HL-60 (cell line): ENCODE measurements at regions not wholly inside any gene's neighbourhood (a gene's known extent, or its start where the extent isn't known, plus 50 kb on each side); places are given as distances from the start of the nearest gene placed in this dataset.
"Not testable (repeated sequence)": the region's sequence is repeated elsewhere in the genome, so short reads cannot be mapped to it uniquely, and the experiment has no call there.

ENCODE experiments used
- DNase-seq, 2 experiments: peaks; one replicate each; pipeline ENCODE4 v3.0.0-alpha.2; 2010 to 2020; ENCODE audit warnings: low read depth in 1 of 2, low spot score in 1 of 2
- H3K27ac ChIP-seq: fragments of 250-450 bp; sonication (Bioruptor Pico); replicated peaks from 2 replicates; pipeline ENCODE4 v1.5.1; 2020; ENCODE audit warnings: mild to moderate bottlenecking, moderate library complexity
- H3K27me3 ChIP-seq: fragments of 250-450 bp; sonication (Bioruptor Pico); 2 replicates; pipeline ENCODE4 v1.5.1; 2021; ENCODE audit warnings: mild to moderate bottlenecking, moderate library complexity; ENCODE audit not compliant: insufficient read depth, poor library complexity, severe bottlenecking
- H3K4me3 ChIP-seq: replicated peaks from 2 replicates; pipeline ENCODE4 v1.5.1; 2011; ENCODE audit warnings: mild to moderate bottlenecking, control low read depth, low read length; ENCODE audit not compliant: insufficient read depth
- CTCF ChIP-seq: IDR thresholded peaks from one replicate; pipeline ENCODE4 v1.5.1; 2011; ENCODE audit warnings: low read length, control low read depth, inconsistent platforms; ENCODE audit not compliant: insufficient read depth
- GABPA ChIP-seq: IDR thresholded peaks from 2 replicates; pipeline ENCODE4 v1.6.1; 2012; ENCODE audit warnings: low read depth
- POLR2AphosphoS5 ChIP-seq: IDR thresholded peaks from 2 replicates; pipeline ENCODE4 v1.6.1; 2012; ENCODE audit warnings: low read depth
- REST ChIP-seq: IDR thresholded peaks from 2 replicates; pipeline ENCODE4 v1.6.1; 2012; ENCODE audit warnings: low read depth; ENCODE audit not compliant: insufficient replicate concordance
- SPI1 ChIP-seq: IDR thresholded peaks from 2 replicates; pipeline ENCODE4 v1.6.1; 2012; ENCODE audit warnings: low read depth, mild to moderate bottlenecking, borderline replicate concordance

DNA sequence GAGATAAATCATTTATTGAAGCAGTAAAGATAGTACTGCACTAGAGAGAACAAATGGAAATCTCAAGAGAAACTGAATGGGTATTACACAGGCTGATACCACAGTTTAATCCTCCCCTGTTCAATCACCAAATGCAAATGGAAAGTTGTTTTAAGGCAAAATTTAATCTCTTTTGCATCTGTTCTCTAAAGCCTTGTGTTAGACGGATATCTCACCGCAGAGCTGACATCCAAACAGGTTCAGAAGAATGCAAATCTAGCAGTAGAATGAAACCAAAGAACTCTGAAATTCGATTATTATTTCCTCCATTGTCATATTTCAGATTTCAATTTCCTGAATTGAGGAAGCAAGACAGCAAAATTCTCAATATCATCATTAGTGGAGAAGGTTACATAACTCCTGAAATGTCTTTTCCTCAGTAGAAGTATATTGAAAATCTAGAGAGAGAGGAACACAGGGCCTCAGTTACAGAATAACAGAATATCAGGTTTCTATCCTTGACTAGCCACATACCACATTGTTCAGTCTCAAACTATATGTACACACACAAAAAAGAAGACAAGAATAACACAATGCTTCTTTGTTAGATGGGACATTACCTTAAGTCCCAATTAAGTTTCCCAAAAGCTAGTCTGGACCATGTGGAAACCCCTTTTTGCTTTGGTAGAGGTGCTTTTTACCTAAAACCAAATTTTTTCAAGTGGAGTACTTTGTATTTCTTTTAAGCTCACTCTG, 94.1 kb upstream of the BANK1 start:
- Histone ChIP-seq H3K4me3 (no peak overlapping the region), H3K27ac (no peak overlapping the region), H3K27me3 (no peaks in the 10 kb centered on the region)
- no peak for DNase-seq
- TF ChIP-seq POLR2AphosphoS5 (no peak), REST (no peak), CTCF (no peak), SPI1 (no peak), GABPA (no peak)

- H3K4me3 ChIP-seq, result no peak overlapping the region
- H3K27me3 ChIP-seq, result no peaks in the 10 kb centered on the region
- no peak for TF ChIP-seq POLR2AphosphoS5
- TF ChIP-seq CTCF, result no peak
- no peak for TF ChIP-seq SPI1
- DNase-seq, result no peak
- no peak overlapping the region for H3K27ac ChIP-seq
Measured at GRCh38 chr4:101695176-101695575, 95.4 kb upstream of the BANK1 start.

DNA sequence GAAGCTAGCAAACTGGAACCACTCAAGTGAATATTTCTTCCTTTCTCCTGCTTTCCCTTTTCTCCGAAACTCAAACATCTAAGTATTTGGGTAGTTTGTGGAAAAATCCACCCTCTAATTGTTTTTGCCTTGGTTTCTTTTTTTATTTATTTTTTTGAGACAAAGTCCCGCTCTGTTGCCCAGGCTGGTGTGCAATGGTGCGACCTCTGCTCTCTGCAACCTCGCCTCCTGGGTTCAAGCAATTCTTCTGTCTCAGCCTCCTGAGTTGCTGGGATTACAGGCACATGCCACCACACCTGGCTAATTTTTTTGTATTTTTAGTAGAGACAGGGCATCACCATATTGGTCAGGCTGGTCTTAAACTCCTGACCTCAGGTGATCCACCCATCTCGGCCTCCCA, 96.1 kb upstream of the BANK1 start:
- H3K4me3 ChIP-seq, DNase-seq, H3K27ac ChIP-seq, H3K27me3 ChIP-seq: not testable (repeated sequence)

GRCh38 chr4:101693842-101694398, 96.6 kb upstream of the BANK1 start:
- Histone ChIP-seq H3K27me3 (no peaks in the 10 kb centered on the region), H3K27ac (no peak overlapping the region), H3K4me3 (no peak overlapping the region)
- DNase-seq, result no peak
- TF ChIP-seq CTCF (no peak), SPI1 (no peak), REST (no peak), POLR2AphosphoS5 (no peak), GABPA (no peak)
